H1 (cell line): ENCODE measurements at regions not wholly inside any gene's neighbourhood (a gene's known extent, or its start where the extent isn't known, plus 50 kb on each side); places are given as distances from the start of the nearest gene placed in this dataset.

Source experiments
- CTCF ChIA-PET: fragments of 300-600 bp; sonication (Branson Sonifier 250); formaldehyde crosslinking; loops from one replicate; lab custom pipeline; 2021; ENCODE audit not compliant: partially characterized antibody; lab: Charles Lee
- POLR2A ChIA-PET: fragments of 300-600 bp; sonication (Branson Sonifier 250); formaldehyde crosslinking; loops from one replicate; lab custom pipeline; 2021; ENCODE audit warnings: inconsistent platforms; ENCODE audit not compliant: partially characterized antibody; lab: Charles Lee
- DNase-seq, 2 experiments: peaks; one replicate each; pipeline versions ENCODE4 v3.0.0 to v3.0.0-alpha.2; 2010 to 2022; ENCODE audit warnings: low spot score in 2 of 2, low read depth in 1 of 2, mixed read lengths in 1 of 2
- FAIRE-seq: peaks from 2 replicates; lab custom pipeline; 2011; peaks lifted over from hg19 to GRCh38; lab: Jason Lieb, UNC
- H2AFZ ChIP-seq: 2 replicates; pipeline ENCODE4 v1.8.1; 2012; ENCODE audit warnings: low read length, inconsistent platforms
- H2AK5ac ChIP-seq: 2 replicates; pipeline ENCODE4 v1.6.1; 2013; ENCODE audit warnings: low read depth, low read length
- H2BK120ac ChIP-seq: replicated peaks from 2 replicates; pipeline ENCODE3; 2013; ENCODE audit warnings: low read depth, low read length, inconsistent platforms
- H2BK12ac ChIP-seq: 2 replicates; pipeline ENCODE4 v1.6.1; 2013; ENCODE audit warnings: low read depth, low read length
- H2BK15ac ChIP-seq: 2 replicates; pipeline ENCODE4 v1.6.1; 2013; ENCODE audit warnings: low read length
- H2BK20ac ChIP-seq: 2 replicates; pipeline ENCODE4 v1.6.1; 2013; ENCODE audit warnings: low read length
- H2BK5ac ChIP-seq: 2 replicates; pipeline ENCODE4 v1.6.1; 2013; ENCODE audit warnings: low read depth, low read length
- H3K14ac ChIP-seq: 2 replicates; pipeline ENCODE4 v1.6.1; 2013; ENCODE audit warnings: inconsistent platforms; ENCODE audit not compliant: insufficient read length
- H3K18ac ChIP-seq: 2 replicates; pipeline ENCODE4 v1.6.1; 2013; ENCODE audit warnings: low read length; ENCODE audit errors: extremely low read depth
- H3K23ac ChIP-seq: 2 replicates; pipeline ENCODE4 v1.6.1; 2013; ENCODE audit warnings: inconsistent platforms; ENCODE audit not compliant: insufficient read length
- H3K23me2 ChIP-seq: 2 replicates; pipeline ENCODE4 v1.6.1; 2013; ENCODE audit warnings: low read depth, low read length
- H3K27ac ChIP-seq: 2 replicates; pipeline ENCODE4 v1.6.1; 2011; ENCODE audit warnings: low read depth, low read length, inconsistent platforms
- H3K27me3 ChIP-seq, 4 experiments: replicated peaks in 1 of 4; 1 replicate in 1 of 4; 2 replicates in 3 of 4; pipeline versions ENCODE4 v1.6.1 to v1.8.1; 2011 to 2013; ENCODE audit warnings: low read length in 3 of 4, mild to moderate bottlenecking in 3 of 4, inconsistent platforms in 2 of 4, mixed read lengths in 2 of 4, moderate library complexity in 1 of 4; ENCODE audit not compliant: control insufficient read depth in 3 of 4, insufficient read depth in 3 of 4; ENCODE audit errors: extremely low read depth in 1 of 4
- H3K36me3 ChIP-seq, 4 experiments: 2 replicates each; pipeline versions ENCODE4 v1.6.1 to v1.8.1; 2011 to 2013; ENCODE audit warnings: mild to moderate bottlenecking in 4 of 4, low read length in 3 of 4, moderate library complexity in 2 of 4, control low read depth in 1 of 4, inconsistent platforms in 1 of 4; ENCODE audit not compliant: insufficient read depth in 4 of 4, control insufficient read depth in 2 of 4
- H3K4ac ChIP-seq: replicated peaks from 2 replicates; pipeline ENCODE3; 2013; ENCODE audit warnings: low read length, low read depth, mixed read lengths, inconsistent platforms; ENCODE audit not compliant: insufficient read length
- H3K4me1 ChIP-seq, 4 experiments: replicated peaks in 1 of 4; 1 replicate in 1 of 4; 2 replicates in 3 of 4; pipeline versions ENCODE4 v1.6.1 to v1.8.1; 2011 to 2013; ENCODE audit warnings: low read length in 3 of 4, inconsistent platforms in 2 of 4, mixed read lengths in 1 of 4; ENCODE audit not compliant: insufficient read depth in 4 of 4, control insufficient read depth in 3 of 4
- H3K4me2 ChIP-seq, 2 experiments: 2 replicates each; pipeline versions ENCODE4 v1.6.1 to v1.8.1; 2011 to 2013; ENCODE audit warnings: low read depth in 2 of 2, low read length in 2 of 2, control low read depth in 1 of 2, inconsistent platforms in 1 of 2, mild to moderate bottlenecking in 1 of 2; ENCODE audit not compliant: insufficient read depth in 1 of 2
- H3K4me3 ChIP-seq, 4 experiments: fragments of 200-600, 300-600 bp in 1 of 4; sonication (generic), shearing (Covaris generic), sonication (Bioruptor Twin) in 1 of 4; 2 replicates each; pipeline versions ENCODE4 v1.5.1 to v1.8.1; 2011 to 2016; ENCODE audit warnings: low read length in 4 of 4, low read depth in 3 of 4, control low read depth in 2 of 4, inconsistent platforms in 2 of 4, mild to moderate bottlenecking in 2 of 4, mixed read lengths in 1 of 4, moderate library complexity in 1 of 4; ENCODE audit not compliant: insufficient read depth in 2 of 4; ENCODE audit errors: extremely low read depth in 1 of 4
- H3K56ac ChIP-seq: replicated peaks from 2 replicates; pipeline ENCODE3; 2013; ENCODE audit warnings: low read depth, mild to moderate bottlenecking, mixed read lengths, low read length, inconsistent platforms; ENCODE audit not compliant: insufficient read length
- H3K79me1 ChIP-seq: 2 replicates; pipeline ENCODE4 v1.6.1; 2013; ENCODE audit warnings: low read depth, low read length, control low read depth
- H3K79me2 ChIP-seq, 2 experiments: 2 replicates each; pipeline versions ENCODE4 v1.6.1 to v1.8.1; 2012 to 2013; ENCODE audit warnings: low read length in 2 of 2, mild to moderate bottlenecking in 2 of 2, inconsistent platforms in 1 of 2; ENCODE audit not compliant: insufficient read depth in 2 of 2, control insufficient read depth in 1 of 2
- H3K9ac ChIP-seq, 4 experiments: replicated peaks in 1 of 4; 1 replicate in 1 of 4; 2 replicates in 3 of 4; pipeline versions ENCODE4 v1.6.1 to v1.8.1; 2011 to 2013; ENCODE audit warnings: low read depth in 3 of 4, low read length in 3 of 4, control low read depth in 2 of 4, mild to moderate bottlenecking in 2 of 4, moderate library complexity in 2 of 4, inconsistent platforms in 1 of 4; ENCODE audit errors: extremely low read depth in 1 of 4
- H3K9me3 ChIP-seq, 2 experiments: 2 replicates each; pipeline versions ENCODE4 v1.6.1 to v1.8.1; 2012 to 2013; ENCODE audit warnings: mild to moderate bottlenecking in 2 of 2, moderate library complexity in 2 of 2, control low read depth in 1 of 2, inconsistent platforms in 1 of 2, low read depth in 1 of 2, low read length in 1 of 2, mixed read lengths in 1 of 2; ENCODE audit not compliant: insufficient read depth in 2 of 2
- H4K20me1 ChIP-seq, 2 experiments: replicated peaks in 1 of 2; 2 replicates each; pipeline versions ENCODE3 to v1.8.1; 2011 to 2013; ENCODE audit warnings: inconsistent platforms in 2 of 2, low read length in 2 of 2, mild to moderate bottlenecking in 1 of 2; ENCODE audit not compliant: insufficient read depth in 2 of 2, control insufficient read depth in 1 of 2
- H4K5ac ChIP-seq: 2 replicates; pipeline ENCODE4 v1.6.1; 2013; ENCODE audit warnings: low read length, low read depth, mixed read lengths, inconsistent platforms; ENCODE audit not compliant: insufficient read length
- H4K8ac ChIP-seq: 2 replicates; pipeline ENCODE4 v1.8.0; 2013; ENCODE audit warnings: mild to moderate bottlenecking, moderate library complexity, low read length, inconsistent platforms; ENCODE audit not compliant: insufficient read depth; ENCODE audit errors: extremely low read depth
- H4K91ac ChIP-seq: replicated peaks from 2 replicates; pipeline ENCODE3; 2013; ENCODE audit warnings: low read length, mixed read lengths, inconsistent platforms; ENCODE audit not compliant: insufficient read length
- CHD2 ChIP-seq: IDR thresholded peaks from 2 replicates; pipeline ENCODE4 v1.6.1; 2012; ENCODE audit warnings: low read length, improper control_type of control experiment
- HDAC6 ChIP-seq: IDR thresholded peaks from one replicate; pipeline ENCODE4 v1.7.1; 2012; ENCODE audit warnings: low read depth, mild to moderate bottlenecking, inconsistent platforms, low read length, moderate library complexity
- POLR2AphosphoS5 ChIP-seq: IDR thresholded peaks from 2 replicates; pipeline ENCODE4 v1.6.1; 2011; ENCODE audit warnings: low read depth, low read length
- TAF7 ChIP-seq: optimal IDR thresholded peaks from 2 replicates; pipeline ENCODE3; 2011; ENCODE audit warnings: low read depth, mild to moderate bottlenecking, inconsistent platforms, low read length, moderate library complexity, borderline replicate concordance
- WGBS, 2 experiments: shearing (Covaris generic) in 1 of 2; methylation state at CpG; one replicate each; pipeline versions ENCODE4 v1.1.6 to v1.1.7; 2013 to 2015; ENCODE audit warnings: low lambda C conversion rate in 2 of 2, mixed read lengths in 2 of 2, inconsistent platforms in 1 of 2, low coverage in 1 of 2, missing lambda C conversion rate in 1 of 2; ENCODE audit not compliant: insufficient replicate concordance in 2 of 2, insufficient coverage in 1 of 2, insufficient read length in 1 of 2; ENCODE audit errors: extremely low coverage in 1 of 2, missing lambda C conversion rate in 1 of 2; 5-methylcytosine and 5-hydroxymethylcytosine counted together

- Histone ChIP-seq H3K23ac (no peak overlapping the region), H3K23me2 (no peaks in the 10 kb centered on the region; the same call in 1 of the 2 replicates), H2BK15ac (no peak overlapping the region; the same call in 1 of the 2 replicates), H3K79me2 (no peaks in the 10 kb centered on the region), H2BK5ac (no peak overlapping the region), H2BK120ac (no peak overlapping the region), H2BK20ac (no peak overlapping the region), H2BK12ac (peak overlapping the region; percentile 10; the same call in 1 of the 2 replicates), H3K4me2 (no peak overlapping the region), H3K14ac (no peak overlapping the region), H3K18ac (no peak overlapping the region), H4K91ac (no peak overlapping the region), H3K4me1 (peaks cover 3 to 12% (median 9%) of the 10 kb centered on the region in 4 experiments; a peak in 5 of 7 replicates), H3K27me3 (peaks cover 0 to 10% (median 6%) of the 10 kb centered on the region in 4 experiments; a peak in 2 of 7 replicates), H2AK5ac (0 out of 2 replicates have a peak overlapping the region, but pooled peaks have one; percentile 57), H3K56ac (no peak overlapping the region), H3K27ac (no peak overlapping the region), H3K9ac (no peak overlapping the region), H4K8ac (no peak overlapping the region), H3K9me3 (peaks cover 8 to 9% of the 10 kb centered on the region in 2 experiments; a peak in 2 of 4 replicates), H3K36me3 (no peaks in the 10 kb centered on the region), H4K20me1 (no peaks in the 10 kb centered on the region), H3K4ac (no peak overlapping the region), H4K5ac (no peak overlapping the region), H3K4me3 (no peak overlapping the region), H2AFZ (no peak overlapping the region), H3K79me1 (no peaks in the 10 kb centered on the region)
- CTCF ChIA-PET = interaction anchor here (1.0 to 2.2 kb wide), 5 partner anchors 12 to 66 kb away, joined by 3 to 8 read pairs (median 6); no protein-coding TSS in a partner anchor
- POLR2A ChIA-PET = no interaction called here
- FAIRE-seq (no peak), DNase-seq (no peak)
- WGBS, 2 experiments = 83% methylated on average over 4 of the region's 4 CpGs; no CpG with 5 or more reads in 1 of the 2 experiments
- no peak for TF ChIP-seq TAF7
- TF ChIP-seq HDAC6 = no peak
- no peak for TF ChIP-seq POLR2AphosphoS5
- TF ChIP-seq CHD2 = no peak
Observed at GRCh38 chr6:14276667-14277404, 159.3 kb downstream of the CD83 start.
